Kidney epithelial cell (primary cell): ENCODE measurements at regions not wholly inside any gene's neighbourhood (a gene's known extent, or its start where the extent isn't known, plus 50 kb on each side); places are given as distances from the start of the nearest gene placed in this dataset.
"Not testable (repeated sequence)": the region's sequence is repeated elsewhere in the genome, so short reads cannot be mapped to it uniquely, and the experiment has no call there.

Source experiments
- DNase-seq: peaks from one replicate; pipeline ENCODE4 v3.0.0-alpha.2; 2010; ENCODE audit warnings: low read depth
- H3K27me3 ChIP-seq: 2 replicates; pipeline ENCODE4 v1.6.0; 2011; ENCODE audit warnings: low read length; ENCODE audit not compliant: control insufficient read depth, insufficient read depth
- H3K36me3 ChIP-seq: 2 replicates; pipeline ENCODE4 v1.5.1; 2011; ENCODE audit warnings: low read length; ENCODE audit not compliant: control insufficient read depth, insufficient read depth
- H3K4me3 ChIP-seq: 2 replicates; pipeline ENCODE4 v1.5.1; 2011; ENCODE audit warnings: low read depth, mild to moderate bottlenecking, control low read depth, low read length
- TF ChIP-seq, protein P1 (sequence below): IDR thresholded peaks from 2 replicates; pipeline ENCODE4 v1.5.1; 2011; ENCODE audit warnings: mild to moderate bottlenecking, moderate library complexity, low read length, control low read depth, inconsistent platforms; ENCODE audit not compliant: insufficient read depth, poor library complexity, severe bottlenecking

GRCh38 chrX:44767308-44767707, 76.5 kb upstream of the DUSP21 start:
- TF ChIP-seq, protein P1, sequence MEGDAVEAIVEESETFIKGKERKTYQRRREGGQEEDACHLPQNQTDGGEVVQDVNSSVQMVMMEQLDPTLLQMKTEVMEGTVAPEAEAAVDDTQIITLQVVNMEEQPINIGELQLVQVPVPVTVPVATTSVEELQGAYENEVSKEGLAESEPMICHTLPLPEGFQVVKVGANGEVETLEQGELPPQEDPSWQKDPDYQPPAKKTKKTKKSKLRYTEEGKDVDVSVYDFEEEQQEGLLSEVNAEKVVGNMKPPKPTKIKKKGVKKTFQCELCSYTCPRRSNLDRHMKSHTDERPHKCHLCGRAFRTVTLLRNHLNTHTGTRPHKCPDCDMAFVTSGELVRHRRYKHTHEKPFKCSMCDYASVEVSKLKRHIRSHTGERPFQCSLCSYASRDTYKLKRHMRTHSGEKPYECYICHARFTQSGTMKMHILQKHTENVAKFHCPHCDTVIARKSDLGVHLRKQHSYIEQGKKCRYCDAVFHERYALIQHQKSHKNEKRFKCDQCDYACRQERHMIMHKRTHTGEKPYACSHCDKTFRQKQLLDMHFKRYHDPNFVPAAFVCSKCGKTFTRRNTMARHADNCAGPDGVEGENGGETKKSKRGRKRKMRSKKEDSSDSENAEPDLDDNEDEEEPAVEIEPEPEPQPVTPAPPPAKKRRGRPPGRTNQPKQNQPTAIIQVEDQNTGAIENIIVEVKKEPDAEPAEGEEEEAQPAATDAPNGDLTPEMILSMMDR = no peak
- DNase-seq = no peak
- no peaks in the 10 kb centered on the region for H3K36me3 ChIP-seq
- no peaks in the 10 kb centered on the region for H3K27me3 ChIP-seq
- no peak overlapping the region for H3K4me3 ChIP-seq

GRCh38 chrX:44765556-44765955, 78.3 kb upstream of the DUSP21 start:
- TF ChIP-seq, protein P1 = no peak
- no peak for DNase-seq
- Histone ChIP-seq H3K36me3 (no peaks in the 10 kb centered on the region), H3K27me3 (no peaks in the 10 kb centered on the region), H3K4me3 (no peak overlapping the region)

DNA sequence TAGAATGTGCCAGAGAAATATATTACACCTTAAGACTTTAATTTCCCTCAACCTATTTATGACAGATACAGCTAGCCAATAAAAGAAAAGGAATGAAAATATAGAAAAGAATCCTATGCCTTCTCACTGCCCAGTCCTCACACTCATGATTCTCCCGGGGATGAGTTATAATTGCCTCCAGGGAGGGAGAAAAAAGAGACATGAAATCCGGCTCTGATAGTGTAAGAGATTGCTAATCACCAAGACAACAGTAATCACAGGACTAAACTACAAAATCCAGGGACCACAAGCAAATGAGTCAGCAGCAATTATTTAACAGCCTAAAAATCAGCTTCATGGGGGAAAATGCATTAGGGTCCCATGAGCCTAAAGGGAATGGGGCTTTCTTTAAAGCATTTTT, 95.9 kb upstream of the DUSP21 start:
- TF ChIP-seq, protein P1 = no peak
- no peaks in the 10 kb centered on the region for H3K27me3 ChIP-seq
- no peak overlapping the region for H3K4me3 ChIP-seq
- H3K36me3 ChIP-seq = no peaks in the 10 kb centered on the region
- peak; percentile 1 for DNase-seq

- no peak for DNase-seq
- Histone ChIP-seq H3K27me3 (no peaks in the 10 kb centered on the region), H3K4me3 (no peak overlapping the region), H3K36me3 (no peaks in the 10 kb centered on the region)
- TF ChIP-seq, protein P1 = no peak
Measured at GRCh38 chrX:44747317-44747716, 96.5 kb upstream of the DUSP21 start.

DNA sequence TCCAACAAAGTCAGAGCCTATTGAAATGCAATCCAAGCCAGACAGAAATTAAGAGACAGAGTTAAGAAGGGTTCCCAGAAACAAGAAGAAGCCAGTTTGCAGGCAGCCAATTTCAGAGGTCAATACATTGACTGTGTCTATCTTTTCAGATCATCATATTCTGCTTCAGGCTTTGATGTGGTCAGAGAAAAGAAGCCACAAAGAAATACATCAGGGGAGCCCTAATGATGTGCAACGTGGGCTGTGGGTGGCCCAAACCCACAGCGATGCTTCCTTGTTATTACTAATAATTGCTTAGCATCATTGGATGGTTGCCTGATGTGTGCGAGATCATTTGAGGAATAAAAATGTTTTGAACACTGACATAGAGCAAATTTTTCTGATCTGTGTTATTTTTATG, 99.0 kb upstream of the DUSP21 start:
- Histone ChIP-seq H3K27me3 (no peaks in the 10 kb centered on the region), H3K36me3 (no peaks in the 10 kb centered on the region), H3K4me3 (no peak overlapping the region)
- no peak for DNase-seq
- TF ChIP-seq, protein P1 = no peak

DNA sequence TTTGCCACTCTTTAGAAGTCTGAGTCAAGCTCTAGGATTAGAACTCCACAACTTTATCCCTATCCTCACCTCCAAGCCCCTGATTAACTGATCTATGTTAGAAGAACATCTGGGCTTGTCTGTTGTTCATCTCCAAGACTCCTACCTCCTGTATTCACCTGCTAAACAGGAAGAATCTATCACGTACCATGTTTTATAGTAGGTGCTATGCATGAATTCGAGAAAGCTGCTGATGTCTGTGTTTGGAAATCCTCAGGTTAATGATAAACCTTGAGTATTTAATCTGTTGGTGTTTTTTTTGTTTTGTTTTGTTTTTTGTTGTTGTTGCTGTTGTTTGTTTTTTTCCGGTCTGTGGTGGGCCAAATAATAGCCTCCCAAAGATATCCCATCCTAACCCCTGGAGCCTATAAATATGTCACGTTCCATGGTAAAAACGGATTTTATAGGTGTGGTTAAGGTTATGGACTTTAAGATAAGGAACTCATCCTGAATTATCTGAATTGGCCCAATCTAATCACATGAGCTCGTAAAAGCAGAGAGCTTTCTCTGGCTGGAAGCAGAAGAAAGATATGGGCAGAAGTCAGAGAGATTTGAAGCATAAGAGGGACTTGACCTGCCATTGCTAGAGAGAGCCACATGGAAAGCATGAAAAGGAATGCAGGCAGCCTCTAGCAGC, 101.2 kb upstream of the DUSP21 start:
- H3K27me3 ChIP-seq = no peaks in the 10 kb centered on the region
- no peak overlapping the region for H3K4me3 ChIP-seq
- no peak for DNase-seq
- TF ChIP-seq, protein P1 = no peak
- H3K36me3 ChIP-seq = no peaks in the 10 kb centered on the region

DNA sequence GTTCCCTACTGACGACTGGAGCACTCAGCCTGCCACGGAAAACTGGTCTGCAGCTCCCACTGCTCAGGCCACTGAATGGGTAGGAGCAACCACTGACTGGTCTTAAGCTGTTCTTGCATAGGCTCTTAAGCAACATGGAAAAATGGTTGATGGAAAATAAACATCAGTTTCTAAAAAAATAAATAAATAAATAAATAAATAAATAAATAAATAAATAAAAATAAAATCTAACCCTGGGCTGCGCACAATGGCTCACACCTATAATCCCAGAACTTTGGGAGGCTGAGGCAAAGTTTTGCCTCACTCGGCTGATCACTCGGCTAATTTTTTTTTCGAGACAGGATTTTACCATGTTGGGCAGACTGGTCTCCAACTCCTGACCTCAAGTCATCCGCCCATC, 102.0 kb upstream of the DUSP21 start:
- not testable (repeated sequence) for DNase-seq, H3K27me3 ChIP-seq, H3K36me3 ChIP-seq, H3K4me3 ChIP-seq

GRCh38 chrX:44741458-44741857, 102.4 kb upstream of the DUSP21 start:
- H3K27me3 ChIP-seq = not testable (repeated sequence)

More at GRCh38 chrX:44741458-44741857, 102.4 kb upstream of the DUSP21 start:
- not testable (repeated sequence) for H3K36me3 ChIP-seq, DNase-seq, H3K4me3 ChIP-seq
